ENCODE measurements at regions not wholly inside any gene's neighbourhood (a gene's known extent, or its start where the extent isn't known, plus 50 kb on each side); places are given as distances from the start of the nearest gene placed in this dataset.

- H3K4me3 ChIP-seq = no peak overlapping the region
Observed at GRCh38 chr2:75367401-75367800, 168.1 kb upstream of the TACR1 start.

GRCh38 chr2:75361486-75361885 lies 162.2 kb upstream of the TACR1 start:
- Histone ChIP-seq H3K4me3 (no peak overlapping the region), H3K36me3 (no peaks in the 10 kb centered on the region), H3K9me3 (no peaks in the 10 kb centered on the region), H3K27ac (no peak overlapping the region), H3K27me3 (no peaks in the 10 kb centered on the region), H3K4me1 (no peaks in the 10 kb centered on the region)
- TF ChIP-seq POLR2A (IDR thresholded peaks at IDR 0.05) (no peak), POLR2AphosphoS5 (IDR thresholded peaks at IDR 0.05) (no peak), CTCF (IDR thresholded peaks at IDR 0.05) (no peak)
- DNase-seq (ENCODE audit: low spot score in 2 of 2) = no peak
- intact Hi-C loops (cut with DNase I; ENCODE audit: low total_unique reads) = no loop called here

More at GRCh38 chr2:75367401-75367800, 168.1 kb upstream of the TACR1 start:
- intact Hi-C loops (cut with DNase I; ENCODE audit: low total_unique reads) = no loop called here
- Histone ChIP-seq H3K27me3 (no peaks in the 10 kb centered on the region), H3K27ac (no peak overlapping the region), H3K9me3 (peaks cover 0 to 12% of the 10 kb centered on the region in 2 donors), H3K36me3 (no peaks in the 10 kb centered on the region), H3K4me1 (no peaks in the 10 kb centered on the region)
- DNase-seq (ENCODE audit: low spot score in 2 of 2) = no peak
- TF ChIP-seq CTCF (IDR thresholded peaks at IDR 0.05) (no peak), POLR2AphosphoS5 (IDR thresholded peaks at IDR 0.05) (no peak), POLR2A (IDR thresholded peaks at IDR 0.05) (no peak)

GRCh38 chr2:75360945-75361344 lies 161.6 kb upstream of the TACR1 start:
- no peaks in the 10 kb centered on the region for H3K4me1 ChIP-seq
- H3K9me3 ChIP-seq = no peaks in the 10 kb centered on the region
- intact Hi-C loops (cut with DNase I; ENCODE audit: low total_unique reads) = no loop called here
- no peak for TF ChIP-seq POLR2AphosphoS5 (IDR thresholded peaks at IDR 0.05)
- no peak for TF ChIP-seq POLR2A (IDR thresholded peaks at IDR 0.05)
- TF ChIP-seq CTCF (IDR thresholded peaks at IDR 0.05) = no peak
- H3K27me3 ChIP-seq = no peaks in the 10 kb centered on the region
- H3K27ac ChIP-seq = no peak overlapping the region
- no peaks in the 10 kb centered on the region for H3K36me3 ChIP-seq
- DNase-seq (ENCODE audit: low spot score in 2 of 2) = no peak
- H3K4me3 ChIP-seq = no peak overlapping the region

- intact Hi-C loops (cut with DNase I; ENCODE audit: low total_unique reads) = no loop called here
- Histone ChIP-seq H3K9me3 (no peaks in the 10 kb centered on the region), H3K27ac (no peak overlapping the region), H3K27me3 (no peaks in the 10 kb centered on the region), H3K36me3 (no peaks in the 10 kb centered on the region), H3K4me3 (no peak overlapping the region), H3K4me1 (no peaks in the 10 kb centered on the region)
- TF ChIP-seq POLR2AphosphoS5 (IDR thresholded peaks at IDR 0.05) (no peak), POLR2A (IDR thresholded peaks at IDR 0.05) (no peak), CTCF (IDR thresholded peaks at IDR 0.05) (no peak)
- no peak for DNase-seq (ENCODE audit: low spot score in 2 of 2)
Observed at GRCh38 chr2:75356865-75357264, 157.5 kb upstream of the TACR1 start.

GRCh38 chr2:75353131-75353530 lies 153.8 kb upstream of the TACR1 start:
- intact Hi-C loops (cut with DNase I; ENCODE audit: low total_unique reads) = no loop called here

More at GRCh38 chr2:75353131-75353530, 153.8 kb upstream of the TACR1 start:
- Histone ChIP-seq H3K27ac (no peak overlapping the region), H3K4me3 (no peak overlapping the region), H3K27me3 (no peaks in the 10 kb centered on the region), H3K36me3 (no peaks in the 10 kb centered on the region), H3K4me1 (no peaks in the 10 kb centered on the region), H3K9me3 (no peaks in the 10 kb centered on the region)
- TF ChIP-seq CTCF (IDR thresholded peaks at IDR 0.05) = no peak
- TF ChIP-seq POLR2AphosphoS5 (IDR thresholded peaks at IDR 0.05) = no peak
- TF ChIP-seq POLR2A (IDR thresholded peaks at IDR 0.05) = no peak
- DNase-seq (ENCODE audit: low spot score in 2 of 2) = no peak

All from breast epithelium (tissue), 4 donors.